GM12878 (cell line): ENCODE measurements at regions not wholly inside any gene's neighbourhood (a gene's known extent, or its start where the extent isn't known, plus 50 kb on each side); places are given as distances from the start of the nearest gene placed in this dataset.

Experiments
- ATAC-seq: fragments of 200-7000 bp; cut with Tn5 transposase; 3 replicates; pipeline ENCODE4 v1.9.1; 2020; ENCODE audit warnings: mild to moderate bottlenecking, moderate library complexity
- BruUV-seq: library from RNA; stranded (reverse); fragments of 400-500 nt; replicated peaks from 2 replicates; lab custom pipeline; 2021; lab: Mats Ljungman, UMichigan
- CTCF ChIA-PET: fragments of 300-600 bp; sonication (Branson Sonifier 250); formaldehyde crosslinking; extraction: SDS; loops from one replicate; lab custom pipeline; 2021; ENCODE audit warnings: inconsistent platforms; lab: Yijun Ruan, JAX
- POLR2A ChIA-PET: fragments of 350-600 bp; formaldehyde crosslinking; extraction: SDS; loops from one replicate; lab custom pipeline; 2021; ENCODE audit warnings: inconsistent platforms; lab: Charles Lee
- RAD21 ChIA-PET: fragments of 300-600 bp; sonication (Branson Sonifier 250); formaldehyde crosslinking; loops from one replicate; lab custom pipeline; 2023; ENCODE audit warnings: antibody characterized with exemption; ENCODE audit not compliant: unreplicated experiment; lab: Charles Lee
- SMC1A ChIA-PET: fragments of 300-600 bp; sonication (Branson Sonifier 250); formaldehyde crosslinking; loops from one replicate; lab custom pipeline; 2023; ENCODE audit not compliant: unreplicated experiment, uncharacterized antibody; lab: Charles Lee
- DNase-seq: peaks from one replicate; pipeline ENCODE4 v3.0.0-alpha.2; 2011; ENCODE audit warnings: low read depth, low spot score
- FAIRE-seq: peaks from 3 replicates; lab custom pipeline; 2011; peaks lifted over from hg19 to GRCh38; lab: Jason Lieb, UNC
- H2AFZ ChIP-seq: 2 replicates; pipeline ENCODE4 v1.6.0; 2011; ENCODE audit warnings: low read depth, low read length, control low read depth; ENCODE audit not compliant: control insufficient read depth
- H3K27ac ChIP-seq: 2 replicates; pipeline ENCODE4 v1.5.1; 2011; ENCODE audit warnings: control low read depth; ENCODE audit not compliant: control insufficient read depth, insufficient read depth
- H3K27me3 ChIP-seq, 2 experiments: replicated peaks in 1 of 2; 2 replicates each; pipeline versions ENCODE4 v1.6.0 to v1.6.1; 2011; ENCODE audit warnings: low read length in 1 of 2; ENCODE audit not compliant: control insufficient read depth in 2 of 2, insufficient read depth in 2 of 2
- H3K36me3 ChIP-seq, 2 experiments: 2 replicates each; pipeline ENCODE4 v1.5.1; 2011; ENCODE audit warnings: low read length in 1 of 2; ENCODE audit not compliant: control insufficient read depth in 2 of 2, insufficient read depth in 2 of 2
- H3K4me1 ChIP-seq: 2 replicates; pipeline ENCODE4 v1.6.1; 2011; ENCODE audit warnings: mild to moderate bottlenecking, low read length, moderate library complexity, mixed read lengths; ENCODE audit not compliant: control insufficient read depth, insufficient read depth
- H3K4me2 ChIP-seq: 2 replicates; pipeline ENCODE4 v1.6.0; 2011; ENCODE audit warnings: control low read depth; ENCODE audit not compliant: control insufficient read depth, insufficient read depth
- H3K4me3 ChIP-seq: fragments of 200-600 bp; sonication (generic); 2 replicates; pipeline ENCODE4 v1.5.1; 2016
- H3K79me2 ChIP-seq: 2 replicates; pipeline ENCODE4 v1.6.0; 2011; ENCODE audit warnings: low read length; ENCODE audit not compliant: control insufficient read depth, insufficient read depth
- H3K9ac ChIP-seq: 2 replicates; pipeline ENCODE4 v1.8.0; 2011; ENCODE audit warnings: low read length, control low read depth, mixed read lengths; ENCODE audit not compliant: control insufficient read depth, insufficient read depth
- H3K9me3 ChIP-seq: replicated peaks from 3 replicates; pipeline ENCODE4 v1.5.1; 2011; ENCODE audit warnings: mild to moderate bottlenecking, low read length; ENCODE audit not compliant: control insufficient read depth, insufficient read depth
- H4K20me1 ChIP-seq: 2 replicates; pipeline ENCODE4 v1.6.0; 2011; ENCODE audit not compliant: control insufficient read depth, insufficient read depth
- ATF3 ChIP-seq: IDR thresholded peaks from 2 replicates; pipeline ENCODE4 v1.6.1; 2011; ENCODE audit warnings: low read depth, mild to moderate bottlenecking, low read length, moderate library complexity, borderline replicate concordance; ENCODE audit errors: extremely low read depth
- BMI1 ChIP-seq: fragments of 450-650 bp; IDR thresholded peaks from 2 replicates; pipeline ENCODE4 v1.6.1; 2016; ENCODE audit warnings: mild to moderate bottlenecking, moderate library complexity, borderline replicate concordance
- CBX5 ChIP-seq: sonication (generic); IDR thresholded peaks from 2 replicates; pipeline ENCODE4 v1.6.1; 2016; ENCODE audit warnings: low read depth, moderate library complexity, mild to moderate bottlenecking, inconsistent platforms
- CTCF ChIP-seq, 3 experiments: IDR thresholded peaks in 2 of 3; conservative IDR thresholded peaks in 1 of 3; 2 replicates each; pipeline ENCODE4 v1.5.1; 2011; ENCODE audit warnings: low read depth in 3 of 3, low read length in 3 of 3, mild to moderate bottlenecking in 3 of 3, control low read depth in 2 of 3, moderate library complexity in 2 of 3, inconsistent platforms in 1 of 3, mixed read lengths in 1 of 3; ENCODE audit not compliant: control insufficient read depth in 2 of 3, insufficient read depth in 1 of 3; ENCODE audit errors: extremely low read depth in 1 of 3
- CUX1 ChIP-seq: IDR thresholded peaks from 2 replicates; pipeline ENCODE4 v1.6.1; 2012; ENCODE audit warnings: improper control_type of control experiment, low read depth, low read length; ENCODE audit not compliant: insufficient replicate concordance
- DPF2 ChIP-seq: fragments of 450-650 bp; IDR thresholded peaks from 2 replicates; pipeline ENCODE4 v1.6.1; 2017; ENCODE audit warnings: mild to moderate bottlenecking
- E2F4 ChIP-seq: IDR thresholded peaks from 2 replicates; pipeline ENCODE4 v1.6.1; 2012; ENCODE audit warnings: low read depth, low read length, improper control_type of control experiment
- EP300 ChIP-seq, 2 experiments: fragments of 150-350 bp in 1 of 2; IDR thresholded peaks; 2 replicates each; pipeline ENCODE4 v1.6.1; 2011 to 2012; ENCODE audit warnings: low read depth in 2 of 2, low read length in 2 of 2, borderline replicate concordance in 1 of 2, improper control_type of control experiment in 1 of 2, inconsistent platforms in 1 of 2; ENCODE audit not compliant: control insufficient read depth in 1 of 2
- HDAC2 ChIP-seq: fragments of 200-600 bp; sonication (generic); IDR thresholded peaks from 2 replicates; pipeline ENCODE4 v1.6.1; 2017
- IKZF1 ChIP-seq: fragments of 450-650 bp; conservative IDR thresholded peaks from 2 replicates; pipeline ENCODE4 v1.6.1; 2017; ENCODE audit warnings: antibody characterized with exemption, mild to moderate bottlenecking
- PML ChIP-seq: IDR thresholded peaks from 2 replicates; pipeline ENCODE4 v1.6.1; 2012; ENCODE audit warnings: low read length, inconsistent platforms
- SIN3A ChIP-seq: IDR thresholded peaks from 2 replicates; pipeline ENCODE4 v1.6.1; 2012; ENCODE audit warnings: low read depth, low read length, improper control_type of control experiment
- SUPT20H ChIP-seq: IDR thresholded peaks from 2 replicates; pipeline ENCODE4 v1.6.1; 2011; ENCODE audit warnings: low read depth, mild to moderate bottlenecking, low read length, moderate library complexity, borderline replicate concordance; ENCODE audit not compliant: control insufficient read depth
- SUZ12 ChIP-seq: fragments of 200-600 bp; sonication (generic); IDR thresholded peaks from one replicate; pipeline ENCODE4 v1.6.1; 2018; ENCODE audit warnings: antibody characterized with exemption, mild to moderate bottlenecking; ENCODE audit not compliant: unreplicated experiment
- TBL1XR1 ChIP-seq: IDR thresholded peaks from 2 replicates; pipeline ENCODE4 v1.6.1; 2012; ENCODE audit warnings: low read depth, low read length, improper control_type of control experiment
- TCF3 ChIP-seq: IDR thresholded peaks from 2 replicates; pipeline ENCODE4 v1.6.1; 2012; ENCODE audit warnings: low read depth, mild to moderate bottlenecking, low read length, borderline replicate concordance; ENCODE audit not compliant: insufficient read depth
- WGBS: methylation state at CpG from one replicate; pipeline ENCODE4 v1.1.6; 2016; ENCODE audit warnings: low lambda C conversion rate; ENCODE audit not compliant: insufficient replicate concordance, insufficient coverage; ENCODE audit errors: missing lambda C conversion rate; 5-methylcytosine and 5-hydroxymethylcytosine counted together
- in situ Hi-C: fragments of 300-500 bp; cut with MboI; formaldehyde crosslinking; loops from 9 replicates; pipeline ENCODE4 v1.14.3; 2018; ENCODE audit warnings: mixed read lengths
- intact Hi-C: fragments of 100-400 bp; cut with micrococcal nuclease; formaldehyde crosslinking; loops from one replicate; pipeline ENCODE4 v1.14.2; 2022; ENCODE audit not compliant: unreplicated experiment

GRCh38 chr1:229760478-229760996, 134.5 kb downstream of the URB2 start:
- H3K9me3 ChIP-seq, result no peaks in the 10 kb centered on the region
- SMC1A ChIA-PET, result no interaction called here
- intact Hi-C loops, result no loop called here
- no peak for TF ChIP-seq HDAC2
- no peak for TF ChIP-seq SUPT20H
- TF ChIP-seq SIN3A, result no peak
- TF ChIP-seq SUZ12, result no peak
- TF ChIP-seq CTCF (IDR thresholded peaks at IDR 0.05 in 2 of 3, conservative IDR thresholded peaks at IDR 0.05 in 1 of 3; ENCODE audit: control insufficient read depth in 2 of 3, extremely low read depth in 1 of 3, insufficient read depth in 1 of 3, low read depth in 3 of 3, low read length in 3 of 3), result no peak
- no peak for TF ChIP-seq IKZF1
- TF ChIP-seq BMI1, result no peak
- TF ChIP-seq ATF3, result no peak
- no peak for TF ChIP-seq TCF3
- TF ChIP-seq CBX5, result no peak
- no peak for TF ChIP-seq CUX1
- TF ChIP-seq TBL1XR1, result no peak
- TF ChIP-seq E2F4, result no peak
- no peak for TF ChIP-seq EP300 (IDR thresholded peaks at IDR 0.05; ENCODE audit: borderline replicate concordance in 1 of 2, control insufficient read depth in 1 of 2, low read depth in 2 of 2, low read length in 2 of 2)
- no peak for TF ChIP-seq PML
- no peak for TF ChIP-seq DPF2

More at GRCh38 chr1:229760478-229760996, 134.5 kb downstream of the URB2 start:
- no peak overlapping the region for H3K9ac ChIP-seq
- POLR2A ChIA-PET, result no interaction called here
- no peaks in the 10 kb centered on the region; the same call in 1 of the 2 replicates for H4K20me1 ChIP-seq
- DNase-seq (no peak), ATAC-seq (no peak), FAIRE-seq (no peak)
- no peak overlapping the region for H2AFZ ChIP-seq
- WGBS, result 45% methylated on average over 7 of the region's 7 CpGs
- no peaks in the 10 kb centered on the region for H3K79me2 ChIP-seq
- no peak overlapping the region for H3K4me2 ChIP-seq
- H3K4me1 ChIP-seq, result no peaks in the 10 kb centered on the region
- in situ Hi-C loops, result no loop called here
- H3K36me3 ChIP-seq, result no peaks in the 10 kb centered on the region
- H3K4me3 ChIP-seq, result no peak overlapping the region
- no TSS peak for BruUV-seq
- CTCF ChIA-PET, result no interaction called here
- no peak overlapping the region for H3K27ac ChIP-seq
- H3K27me3 ChIP-seq, result no peaks in the 10 kb centered on the region; a peak in 1 of 4 replicates
- RAD21 ChIA-PET, result no interaction called here
